Epithelial cell of prostate (primary cell): ENCODE measurements at regions not wholly inside any gene's neighbourhood (a gene's known extent, or its start where the extent isn't known, plus 50 kb on each side); places are given as distances from the start of the nearest gene placed in this dataset.
"Not testable (repeated sequence)": the region's sequence is repeated elsewhere in the genome, so short reads cannot be mapped to it uniquely, and the experiment has no call there.

Source experiments
- DNase-seq: peaks from one replicate; pipeline ENCODE4 v3.0.0-alpha.2; 2011; ENCODE audit warnings: low read depth, low spot score
- H3K27ac ChIP-seq: fragments of 450-650 bp; 2 replicates; pipeline ENCODE4 v1.5.1; 2017; ENCODE audit warnings: mild to moderate bottlenecking

DNA sequence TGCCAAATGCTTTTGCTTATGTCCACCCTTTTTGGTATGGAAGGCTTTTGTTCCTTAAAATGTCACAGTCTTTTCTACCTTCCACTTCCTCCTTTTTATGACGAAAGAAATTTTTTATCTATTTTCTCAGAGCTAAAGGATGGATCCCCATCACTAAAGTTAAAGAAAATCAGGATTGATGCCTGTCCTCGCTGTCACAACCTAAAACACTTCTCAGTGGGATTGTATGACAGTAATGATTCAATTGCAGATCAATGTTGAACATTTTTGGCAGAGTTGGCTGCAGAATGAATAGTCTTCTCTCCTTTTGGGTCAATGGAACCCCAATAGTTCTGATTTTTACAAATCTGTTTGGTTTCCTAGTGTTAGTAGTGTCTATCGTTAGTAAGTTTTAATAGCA, 549.8 kb upstream of the ROBO2 start:
- no peak for DNase-seq
- H3K27ac ChIP-seq, result no peak overlapping the region

DNA sequence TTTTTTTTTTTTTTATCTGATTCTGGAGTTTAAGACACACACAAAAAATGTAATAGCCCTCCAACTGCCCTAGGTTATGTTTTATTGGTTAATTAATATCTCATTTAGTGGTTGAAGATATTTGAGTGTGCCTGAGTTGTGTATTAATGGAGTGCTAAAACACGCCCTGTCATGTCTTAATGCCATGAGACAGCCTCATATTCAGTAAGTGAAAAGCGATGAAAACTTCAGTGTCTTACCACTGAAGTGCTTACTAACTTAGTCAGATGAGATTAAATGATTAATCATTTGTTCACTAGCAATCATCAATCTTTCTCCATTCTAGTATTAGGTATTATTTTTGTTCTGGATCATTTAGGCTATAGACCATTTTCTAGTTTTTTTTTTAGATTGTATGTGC, 544.7 kb upstream of the ROBO2 start:
- no peak overlapping the region for H3K27ac ChIP-seq
- no peak for DNase-seq

DNA sequence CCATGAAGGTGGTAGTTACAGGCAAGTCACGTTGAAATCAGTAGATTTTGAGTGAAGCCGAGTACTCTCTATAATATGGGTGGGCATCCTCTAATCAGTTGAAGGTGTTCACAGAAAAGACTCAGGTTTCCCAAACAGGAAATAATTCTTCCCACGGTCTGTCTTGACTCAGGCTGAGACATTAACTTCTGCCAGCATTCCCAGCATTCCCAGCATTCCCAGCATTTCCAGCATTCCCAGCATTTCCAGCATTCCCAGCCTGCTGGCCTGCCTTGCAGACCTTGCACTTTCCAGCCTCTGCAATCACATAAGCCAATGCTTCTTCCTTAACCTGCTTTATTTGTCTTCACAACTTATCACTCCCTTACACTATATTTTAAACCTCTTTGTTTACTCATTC, 542.3 kb upstream of the ROBO2 start:
- no peak for DNase-seq
- no peak overlapping the region for H3K27ac ChIP-seq

DNA sequence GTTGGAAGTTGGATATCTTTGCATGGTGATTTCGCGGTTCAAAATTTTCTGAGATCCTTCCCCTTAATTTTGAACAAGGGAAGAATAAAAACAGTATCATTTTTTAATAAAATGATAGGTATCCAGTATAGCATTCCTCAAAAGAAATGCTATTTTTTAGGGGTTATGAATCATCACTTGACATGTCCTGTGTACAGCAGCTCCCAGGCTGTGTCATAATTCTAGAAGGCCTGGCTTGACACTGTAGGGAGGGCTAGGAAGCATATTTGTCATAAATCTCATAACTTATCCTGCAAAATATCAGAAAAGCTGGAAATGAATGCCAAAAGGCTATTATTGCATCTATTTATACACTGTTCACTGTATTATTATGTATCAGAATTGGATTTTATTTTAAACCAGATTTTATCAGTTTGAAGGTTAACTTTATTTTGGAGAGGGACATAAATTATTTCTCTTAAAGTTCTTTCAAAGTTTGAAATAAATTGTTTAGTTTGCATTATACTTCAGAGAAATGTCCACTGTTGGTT, 539.1 kb upstream of the ROBO2 start:
- DNase-seq, result no peak
- H3K27ac ChIP-seq, result no peak overlapping the region

DNA sequence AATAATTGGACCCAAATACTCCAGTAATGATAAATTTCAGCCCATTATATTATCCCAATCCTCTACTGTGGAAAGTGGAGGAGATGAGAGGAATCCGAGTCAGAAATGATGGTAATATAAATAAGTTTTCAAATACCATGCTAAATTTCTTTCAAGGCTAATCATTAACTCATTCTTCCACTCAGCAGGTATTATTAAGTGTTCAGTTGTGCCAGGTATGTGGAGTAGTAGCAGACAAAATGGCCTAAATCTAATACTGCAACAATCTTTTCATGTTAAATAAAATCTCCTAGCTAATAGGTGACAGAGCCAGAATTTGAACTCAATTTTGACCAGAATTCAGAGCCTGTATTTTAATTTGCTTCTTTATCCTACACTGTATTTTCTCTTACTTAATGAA, 538.6 kb upstream of the ROBO2 start:
- no peak overlapping the region for H3K27ac ChIP-seq

DNA sequence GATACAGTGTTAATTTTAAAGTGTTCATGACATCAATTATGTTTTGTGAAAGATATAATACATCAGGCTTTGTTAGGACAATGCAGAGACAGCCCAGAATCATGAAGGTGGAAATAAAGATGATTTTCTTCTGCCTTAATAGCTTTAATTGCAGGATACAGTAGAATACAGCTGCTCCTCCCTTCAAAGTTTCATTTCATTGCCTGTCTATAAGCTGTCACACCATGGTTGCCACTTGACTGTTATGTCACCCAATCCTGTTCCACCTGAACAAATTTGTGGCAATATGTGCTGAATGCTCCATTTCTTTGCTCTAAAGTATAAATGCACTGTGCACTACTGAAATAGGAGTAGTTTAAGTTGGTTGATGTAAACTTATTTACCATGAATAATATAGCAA, 537.8 kb upstream of the ROBO2 start:
- H3K27ac ChIP-seq, result no peak overlapping the region
- no peak for DNase-seq

More for the DNA sequence above, 538.6 kb upstream of the ROBO2 start:
- DNase-seq, result no peak

DNA sequence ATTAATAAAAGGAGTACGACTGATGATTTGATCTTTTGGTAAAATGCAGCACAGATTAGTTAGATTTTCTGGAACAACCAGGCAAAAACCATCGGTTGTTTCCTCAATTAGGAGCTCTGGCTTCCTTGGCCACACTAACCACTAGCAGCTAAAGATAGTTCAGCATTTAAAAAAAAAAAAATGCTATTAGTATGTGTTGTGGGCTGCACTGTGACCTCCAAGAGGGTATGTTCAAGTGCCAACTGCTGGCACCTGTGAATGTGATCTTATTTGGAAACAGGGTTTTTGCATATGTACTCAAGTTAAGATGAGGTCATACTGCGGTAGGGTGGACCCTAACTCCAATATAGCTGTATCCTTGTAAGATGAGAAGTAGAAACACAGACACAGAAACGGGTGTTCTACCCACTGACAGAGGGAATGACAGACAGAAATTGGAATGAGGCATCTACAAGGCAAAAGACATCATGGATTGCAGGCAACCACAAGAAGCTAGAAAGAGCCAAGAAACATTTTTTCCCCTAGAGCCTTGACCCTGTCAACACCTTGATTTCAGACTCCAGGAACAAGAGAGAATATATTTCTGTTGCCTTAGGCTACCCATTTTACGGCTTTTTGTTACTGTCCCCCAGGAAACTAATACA, 534.6 kb upstream of the ROBO2 start:
- no peak for DNase-seq
- no peak overlapping the region for H3K27ac ChIP-seq

DNA sequence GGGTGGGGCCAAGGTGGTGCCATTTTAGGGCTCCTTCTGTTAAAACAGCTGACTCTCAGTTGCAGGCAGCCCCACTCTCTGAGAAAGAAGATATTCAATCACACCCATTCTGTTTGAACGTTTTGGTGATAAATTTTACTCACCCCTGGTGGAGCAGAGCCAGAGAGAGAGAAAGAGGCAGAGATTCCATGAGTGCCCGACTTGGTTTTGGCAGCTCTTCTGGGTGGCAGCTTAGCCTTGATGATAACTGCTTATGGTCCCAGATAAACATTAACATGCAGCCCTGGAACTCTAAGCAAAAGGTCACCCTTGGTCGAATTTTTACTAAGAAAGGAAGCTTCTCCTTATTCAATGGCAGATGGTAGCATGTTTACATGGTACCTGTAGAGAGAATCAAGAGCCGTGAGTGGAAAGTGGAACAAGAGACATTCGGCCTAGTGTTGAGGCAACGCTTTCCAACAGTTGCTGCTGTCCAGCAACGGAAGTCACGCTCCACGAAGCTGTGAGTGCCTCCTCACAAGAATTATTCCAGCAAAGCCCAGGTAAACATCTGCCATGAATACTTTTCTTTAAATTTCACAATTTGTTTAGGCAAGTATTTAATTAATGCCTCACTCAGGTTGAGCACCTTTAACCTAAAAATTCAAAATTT, 530.6 kb upstream of the ROBO2 start:
- no peak for DNase-seq
- H3K27ac ChIP-seq, result no peak overlapping the region

DNA sequence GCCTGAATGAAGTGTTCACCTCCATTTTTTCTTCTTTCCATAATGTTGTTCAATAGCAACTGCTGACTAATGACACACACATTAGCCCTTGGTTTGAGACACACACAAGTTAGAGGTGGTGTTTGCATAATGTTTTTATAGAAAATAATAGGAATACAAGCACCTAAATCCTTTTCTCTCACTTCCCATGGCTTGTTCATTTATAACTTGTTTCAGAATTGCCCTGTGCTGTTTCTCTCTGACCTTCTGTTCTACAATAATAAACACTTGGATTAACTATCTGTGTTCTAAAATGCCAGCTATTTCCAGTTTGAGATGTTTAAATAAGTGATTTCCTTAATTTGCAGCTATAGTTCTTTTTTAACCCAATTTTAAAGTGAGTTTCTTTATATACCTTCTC, 525.1 kb upstream of the ROBO2 start:
- H3K27ac ChIP-seq, result no peak overlapping the region
- DNase-seq, result no peak

DNA sequence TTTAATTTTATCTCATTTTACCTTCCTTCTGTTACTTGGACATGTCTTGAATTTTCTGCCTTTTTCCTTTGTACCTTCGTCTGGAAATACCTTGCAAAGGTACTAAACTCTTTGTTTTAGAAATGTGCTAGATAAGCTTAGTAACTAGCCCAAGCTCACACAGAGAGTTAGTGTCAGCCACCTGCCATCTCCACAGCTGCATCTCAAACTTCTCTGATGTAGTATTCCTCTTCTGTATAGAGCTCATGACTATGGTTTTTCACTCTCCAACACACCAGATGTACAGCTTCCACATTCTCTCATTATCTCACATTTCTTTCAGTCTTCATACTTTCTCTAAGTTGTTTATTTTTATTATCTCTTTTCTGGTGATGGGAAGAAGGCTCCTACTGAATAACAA, 516.6 kb upstream of the ROBO2 start:
- H3K27ac ChIP-seq, result no peak overlapping the region
- no peak for DNase-seq

DNA sequence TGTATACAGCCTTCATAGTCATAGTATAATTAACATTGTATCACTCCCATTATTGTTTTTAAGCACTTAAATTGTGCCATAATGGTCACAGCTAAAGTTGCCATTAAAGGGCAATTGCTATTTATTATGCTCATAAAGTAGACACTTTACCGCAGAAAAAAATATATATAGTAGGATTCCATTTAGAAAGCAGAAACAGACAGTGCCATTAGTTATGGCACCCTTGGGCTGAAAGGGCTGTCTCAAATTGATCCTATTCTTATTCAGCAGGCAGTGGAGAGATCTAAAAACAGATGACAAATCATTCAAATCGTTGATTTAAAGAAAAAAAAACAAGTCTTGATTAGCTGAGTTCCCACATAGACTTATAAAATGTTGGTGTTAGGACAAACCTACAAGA, 514.2 kb upstream of the ROBO2 start:
- H3K27ac ChIP-seq, result no peak overlapping the region
- DNase-seq, result no peak

DNA sequence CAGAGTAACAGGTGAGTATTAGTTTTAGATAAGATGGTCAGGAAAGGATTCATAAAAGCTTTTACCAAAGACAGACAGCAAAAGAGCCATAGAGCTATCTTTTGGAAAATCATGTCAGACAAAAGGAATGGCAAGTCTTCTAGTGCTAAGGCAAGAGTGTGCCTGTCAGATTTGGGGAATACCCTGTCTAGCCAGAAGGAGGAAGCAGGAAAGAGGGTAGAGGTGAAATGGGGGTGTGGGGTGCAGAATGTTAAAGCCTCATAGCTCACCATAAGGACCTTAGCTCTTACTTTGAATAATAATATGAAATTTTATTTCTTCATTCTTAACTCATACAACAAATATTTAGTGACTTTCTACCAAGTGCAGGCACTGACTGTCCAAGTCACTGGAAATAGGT, 512.1 kb upstream of the ROBO2 start:
- no peak overlapping the region for H3K27ac ChIP-seq
- no peak for DNase-seq

DNA sequence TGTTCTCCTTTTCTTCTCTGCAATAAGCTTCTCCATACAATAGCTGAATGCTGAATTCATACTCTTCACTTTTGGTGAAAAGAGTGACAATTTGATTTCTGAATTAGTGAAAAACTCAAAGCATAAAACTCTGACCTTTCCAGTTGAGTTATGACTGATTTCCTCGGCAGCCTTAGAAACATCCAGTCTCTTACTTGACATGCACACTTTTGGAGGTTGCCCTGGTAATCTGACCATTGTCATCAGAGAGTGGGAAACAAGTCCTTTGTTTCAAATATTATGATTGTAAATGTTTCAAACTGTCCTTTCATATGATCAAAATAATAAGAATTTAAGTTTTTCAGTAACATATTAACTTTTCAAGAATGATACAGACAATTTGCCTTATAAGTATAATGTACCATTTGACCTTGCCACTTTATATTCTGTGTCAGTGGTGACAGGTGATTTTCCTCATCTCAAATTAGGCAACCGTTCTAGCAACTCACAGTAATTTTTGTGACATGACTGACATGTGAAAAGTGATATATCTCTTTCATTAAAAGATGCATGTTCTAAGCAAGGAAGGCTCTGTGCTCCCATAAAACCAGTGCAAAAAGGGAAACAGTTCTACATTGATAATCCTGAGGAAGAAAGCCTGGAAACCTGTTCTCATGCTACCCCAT, 507.6 kb upstream of the ROBO2 start:
- no peak for DNase-seq
- H3K27ac ChIP-seq, result no peak overlapping the region

DNA sequence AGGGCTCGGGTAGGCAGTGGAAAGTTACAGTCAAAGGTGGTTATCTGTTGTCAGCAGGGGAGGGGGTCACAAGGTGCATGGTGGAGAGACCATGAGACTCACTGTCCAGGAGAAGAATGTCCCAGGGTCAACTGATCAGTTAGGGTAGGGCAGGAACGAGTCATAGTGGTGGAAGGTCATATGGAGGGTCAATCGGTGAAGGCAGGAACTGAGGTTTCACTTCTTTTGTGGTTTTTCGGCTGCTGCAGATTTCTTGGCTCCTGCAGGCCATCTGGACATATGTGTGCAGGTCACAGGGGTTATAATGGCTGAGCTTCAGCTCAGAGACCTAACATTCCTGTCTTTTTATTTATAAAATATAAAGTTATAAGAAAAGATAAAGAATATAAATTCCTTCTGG, 506.2 kb upstream of the ROBO2 start:
- H3K27ac ChIP-seq, DNase-seq: not testable (repeated sequence)

DNA sequence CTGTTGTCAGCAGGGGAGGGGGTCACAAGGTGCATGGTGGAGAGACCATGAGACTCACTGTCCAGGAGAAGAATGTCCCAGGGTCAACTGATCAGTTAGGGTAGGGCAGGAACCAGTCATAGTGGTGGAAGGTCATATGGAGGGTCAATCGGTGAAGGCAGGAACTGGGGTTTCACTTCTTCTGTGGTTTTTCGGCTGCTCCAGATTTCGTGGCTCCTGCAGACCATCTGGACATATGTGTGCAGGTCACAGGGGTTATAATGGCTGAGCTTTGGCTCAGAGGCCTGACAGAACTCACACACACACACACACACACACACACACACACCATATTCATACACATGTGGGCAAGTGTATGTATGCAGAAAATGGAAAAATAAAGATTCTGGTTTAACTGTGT, 502.0 kb upstream of the ROBO2 start:
- not testable (repeated sequence) for DNase-seq, H3K27ac ChIP-seq

DNA sequence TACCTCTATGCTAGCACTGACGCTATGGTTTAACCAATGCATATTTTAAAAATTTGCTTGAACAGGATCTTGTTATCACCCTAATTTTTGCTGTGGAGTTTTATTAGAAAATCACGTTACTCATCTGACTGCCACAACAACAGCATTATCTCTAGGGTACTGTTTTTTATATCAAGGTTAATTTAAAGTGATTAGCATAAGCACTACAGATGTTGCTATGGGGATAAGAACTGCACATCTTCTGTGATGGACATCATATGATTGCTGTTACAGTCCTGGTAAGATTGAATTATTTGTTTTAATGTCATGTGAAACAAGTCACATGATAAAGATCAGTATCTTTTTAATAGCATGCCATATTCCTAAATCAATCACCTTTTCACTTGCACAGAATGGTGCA, 492.2 kb upstream of the ROBO2 start:
- no peak for DNase-seq
- no peak overlapping the region for H3K27ac ChIP-seq

DNA sequence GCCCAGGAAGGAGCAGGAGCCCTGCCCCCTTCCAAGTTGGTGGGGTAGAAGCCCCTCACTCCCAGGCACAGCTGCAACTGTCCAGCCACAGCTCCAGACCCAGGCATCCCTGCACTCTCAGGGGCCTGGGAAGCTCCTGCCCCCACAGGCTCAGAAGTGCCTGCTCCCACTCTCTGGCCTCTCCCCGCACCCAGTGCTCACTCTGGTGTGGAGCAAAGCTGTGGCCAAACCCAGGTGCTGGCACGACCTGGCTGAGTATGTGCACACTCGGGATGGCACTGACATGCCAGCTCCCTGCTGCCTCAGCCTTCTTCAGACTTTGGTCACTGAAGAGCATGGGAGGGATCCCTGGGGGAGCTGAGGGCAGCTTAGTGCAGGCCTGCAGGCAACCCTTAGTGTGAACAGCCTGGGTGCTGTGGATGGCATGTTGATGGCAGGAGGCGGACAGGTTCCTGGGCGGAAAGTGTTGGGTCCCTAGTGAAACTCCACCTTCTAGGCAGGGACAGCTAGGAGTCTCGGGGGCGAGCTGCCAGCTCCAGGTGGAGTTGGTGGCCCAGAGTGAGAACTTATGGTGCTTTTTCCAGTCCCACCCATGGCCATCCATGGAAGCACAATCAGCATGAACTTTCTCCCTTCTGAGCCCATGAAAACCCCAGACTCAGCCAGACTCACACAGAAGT, 489.2 kb upstream of the ROBO2 start:
- DNase-seq, result no peak

DNA sequence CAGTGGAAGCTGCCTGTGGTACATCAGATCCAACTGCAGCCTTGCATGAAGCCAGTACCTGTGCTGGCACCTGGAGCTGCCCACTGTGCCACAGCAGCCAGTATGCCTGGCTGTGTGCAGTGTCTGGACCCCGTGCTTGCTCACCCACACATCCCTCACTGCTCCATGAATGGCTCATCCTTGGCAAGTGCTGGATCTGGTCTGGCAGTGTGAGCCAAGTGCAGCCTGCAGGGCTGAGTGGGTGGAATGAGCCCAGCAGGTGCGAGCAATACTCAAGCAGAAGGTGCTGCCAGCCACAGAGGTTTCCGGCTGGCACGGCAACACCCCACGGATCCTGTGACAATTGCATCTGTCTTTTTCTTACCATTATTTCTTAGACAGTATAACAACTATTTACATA, 488.2 kb upstream of the ROBO2 start:
- H3K27ac ChIP-seq, result no peak overlapping the region
- no peak for DNase-seq

More for the DNA sequence above, 489.2 kb upstream of the ROBO2 start:
- no peak overlapping the region for H3K27ac ChIP-seq

DNA sequence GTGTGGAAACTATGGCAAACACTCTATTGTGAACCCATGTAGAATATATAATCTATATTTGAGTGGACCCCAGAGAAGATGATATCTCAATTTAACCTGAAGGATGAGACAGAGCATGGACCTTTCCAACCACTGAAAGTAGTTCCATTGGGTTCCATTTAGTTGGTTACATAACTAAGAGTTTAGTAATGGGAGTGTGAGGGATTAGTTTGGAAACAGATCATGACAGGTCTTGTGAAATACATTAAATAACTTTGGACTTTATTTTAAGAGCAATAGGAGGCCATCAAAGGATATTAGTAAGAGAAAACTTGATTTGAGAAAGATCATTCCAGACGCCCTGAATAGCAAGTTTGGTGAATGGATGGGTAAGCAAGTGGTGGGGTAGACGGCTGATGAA, 487.2 kb upstream of the ROBO2 start:
- H3K27ac ChIP-seq, result no peak overlapping the region
- no peak for DNase-seq

DNA sequence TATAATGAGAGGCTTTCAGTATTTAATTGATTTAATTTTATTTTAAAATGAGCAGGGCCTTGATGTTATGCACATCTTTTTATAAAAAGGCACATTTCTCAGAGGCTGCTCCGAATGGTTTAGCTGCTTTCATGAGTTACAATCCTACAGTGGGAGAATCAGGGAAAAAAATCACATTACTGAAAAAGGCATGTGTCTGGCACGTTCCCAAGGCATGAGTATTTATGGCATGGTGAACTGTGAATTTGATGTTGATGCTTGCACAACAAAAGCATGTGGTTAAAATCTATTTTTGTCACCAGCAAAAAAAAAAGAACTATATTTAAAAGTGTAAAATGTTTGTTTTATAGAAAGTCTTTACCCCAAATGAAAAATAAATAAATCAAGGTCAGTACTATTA, 485.2 kb upstream of the ROBO2 start:
- H3K27ac ChIP-seq, result no peak overlapping the region
- DNase-seq, result no peak
